ENCODE measurements at regions not wholly inside any gene's neighbourhood (a gene's known extent, or its start where the extent isn't known, plus 50 kb on each side); places are given as distances from the start of the nearest gene placed in this dataset.

DNA sequence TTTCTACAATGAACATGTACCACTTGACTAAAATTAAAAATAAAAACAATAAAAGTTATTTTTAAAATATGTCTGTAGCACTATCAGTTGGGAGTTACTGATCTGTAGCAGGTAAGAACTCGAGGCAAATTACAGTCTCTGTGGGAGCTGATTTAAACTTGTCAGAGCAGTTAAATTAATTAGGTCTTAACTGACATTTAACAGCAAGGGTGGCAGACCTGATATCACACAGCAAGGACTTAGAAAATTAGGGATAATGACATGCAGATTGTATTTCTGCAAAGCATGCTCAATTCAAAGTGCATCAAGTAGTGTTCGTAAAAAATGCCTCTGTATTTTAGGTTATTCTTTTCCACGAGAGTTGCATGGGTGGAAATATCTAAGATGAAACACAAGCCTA is 208.9 kb downstream of the SPATA18 start:
- TF ChIP-seq CTCF (IDR thresholded peaks at IDR 0.05; ENCODE audit: low read length) (no peak), EZH2 (IDR thresholded peaks at IDR 0.05; ENCODE audit: borderline replicate concordance, low read length) (no peak)
